CD4-positive, alpha-beta T cell treated with Interleukin-17A for 4 hours (primary cell): ENCODE measurements at regions not wholly inside any gene's neighbourhood (a gene's known extent, or its start where the extent isn't known, plus 50 kb on each side); places are given as distances from the start of the nearest gene placed in this dataset.
"Not testable (repeated sequence)": the region's sequence is repeated elsewhere in the genome, so short reads cannot be mapped to it uniquely, and the experiment has no call there.

ENCODE experiments used
- DNase-seq: peaks from one replicate; pipeline ENCODE4 v3.0.0-alpha.2; 2020; ENCODE audit warnings: mixed read lengths

- DNase-seq = no peak
Observed at GRCh38 chr2:207332480-207333212, 166.9 kb upstream of the KLF7 start.

GRCh38 chr2:207333599-207334300, 168.0 kb upstream of the KLF7 start:
- DNase-seq = no peak

DNA sequence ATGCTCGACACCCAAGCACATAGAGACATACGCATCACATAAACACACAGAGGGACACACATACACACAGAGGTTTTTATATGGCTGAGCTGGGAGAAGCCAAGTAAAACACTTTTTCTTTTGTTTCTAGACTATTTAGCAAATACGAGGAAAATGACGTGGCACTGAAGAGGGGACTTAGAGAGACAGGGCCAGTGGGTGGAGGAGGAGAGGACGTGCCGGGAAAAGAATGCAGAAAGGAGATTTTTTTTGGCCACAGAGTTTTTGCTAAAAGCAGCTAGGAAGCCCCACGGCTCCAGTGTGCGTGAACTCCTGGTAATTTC, 168.5 kb upstream of the KLF7 start:
- DNase-seq = no peak

- DNase-seq = no peak
Observed at GRCh38 chr2:207334624-207335371, 169.1 kb upstream of the KLF7 start.

DNA sequence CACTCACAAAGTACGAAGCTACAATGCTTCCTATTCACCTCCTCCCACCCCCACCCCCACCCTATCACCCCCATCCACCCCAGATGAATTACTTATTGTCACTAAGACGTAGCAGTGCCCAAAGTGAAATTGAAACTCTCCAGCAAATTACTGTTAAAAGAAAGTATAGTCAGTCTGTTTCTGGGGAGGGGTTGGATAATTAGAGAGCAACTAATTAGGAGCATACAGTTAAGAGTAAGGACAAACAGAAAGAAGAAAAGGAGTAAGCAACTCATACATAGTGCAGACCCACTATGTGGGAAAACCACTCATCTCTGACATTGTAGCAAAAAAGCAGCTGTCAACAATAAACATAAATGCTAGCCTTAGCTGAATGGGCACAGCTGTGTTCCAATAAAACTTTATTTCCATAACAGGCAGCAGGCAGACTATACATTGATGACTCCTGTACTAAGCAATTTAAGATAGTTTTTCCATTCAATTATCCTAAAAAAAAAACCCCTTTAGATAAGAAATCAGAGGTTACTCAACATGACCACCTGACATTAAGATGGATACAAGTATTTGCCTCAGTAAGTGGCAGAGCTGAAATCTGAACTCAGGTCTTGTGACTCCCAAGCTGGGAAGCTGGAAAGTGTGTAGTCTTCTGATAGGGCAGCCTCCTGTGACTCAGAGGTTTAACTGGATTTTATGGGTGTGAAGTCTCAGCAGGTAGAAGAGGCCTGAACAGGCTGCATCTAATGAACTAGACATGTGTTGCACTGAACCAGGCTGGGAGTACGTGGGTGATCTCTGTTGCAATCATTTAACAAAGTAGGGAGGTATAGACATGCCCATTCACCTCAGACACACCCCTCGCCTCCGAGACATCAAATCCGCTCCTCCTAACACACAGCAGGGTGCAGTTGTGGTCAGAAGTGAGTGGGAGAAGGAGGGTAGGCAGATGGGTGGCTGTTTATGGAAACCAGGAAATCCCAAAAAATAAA, 171.8 kb upstream of the KLF7 start:
- DNase-seq = no peak

GRCh38 chr2:207338220-207338607, 172.5 kb upstream of the KLF7 start:
- no peak for DNase-seq

- no peak for DNase-seq
Observed at GRCh38 chr2:207338610-207339009, 172.9 kb upstream of the KLF7 start.

- DNase-seq = no peak
Observed at GRCh38 chr2:207341112-207341750, 175.5 kb upstream of the KLF7 start.

DNA sequence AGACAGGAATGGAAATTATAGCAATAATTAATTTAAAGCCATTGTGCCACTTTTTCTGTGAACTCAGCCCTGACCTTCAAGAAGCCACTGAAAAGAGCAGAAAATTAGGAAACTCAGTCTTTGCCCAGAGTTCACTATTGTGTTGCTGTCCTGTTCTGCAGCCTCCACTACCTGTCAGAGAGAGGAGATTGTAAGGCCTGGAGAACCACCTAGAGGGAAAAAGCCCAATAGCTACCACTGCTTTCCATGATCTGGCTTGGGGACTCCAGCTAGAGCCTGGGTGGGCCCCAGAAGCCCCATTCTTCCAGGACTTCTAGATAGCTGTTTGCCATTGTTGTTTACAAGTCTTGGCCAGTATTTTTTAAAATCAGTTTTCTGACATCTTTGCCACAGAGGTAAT, 176.1 kb upstream of the KLF7 start:
- DNase-seq = no peak

DNA sequence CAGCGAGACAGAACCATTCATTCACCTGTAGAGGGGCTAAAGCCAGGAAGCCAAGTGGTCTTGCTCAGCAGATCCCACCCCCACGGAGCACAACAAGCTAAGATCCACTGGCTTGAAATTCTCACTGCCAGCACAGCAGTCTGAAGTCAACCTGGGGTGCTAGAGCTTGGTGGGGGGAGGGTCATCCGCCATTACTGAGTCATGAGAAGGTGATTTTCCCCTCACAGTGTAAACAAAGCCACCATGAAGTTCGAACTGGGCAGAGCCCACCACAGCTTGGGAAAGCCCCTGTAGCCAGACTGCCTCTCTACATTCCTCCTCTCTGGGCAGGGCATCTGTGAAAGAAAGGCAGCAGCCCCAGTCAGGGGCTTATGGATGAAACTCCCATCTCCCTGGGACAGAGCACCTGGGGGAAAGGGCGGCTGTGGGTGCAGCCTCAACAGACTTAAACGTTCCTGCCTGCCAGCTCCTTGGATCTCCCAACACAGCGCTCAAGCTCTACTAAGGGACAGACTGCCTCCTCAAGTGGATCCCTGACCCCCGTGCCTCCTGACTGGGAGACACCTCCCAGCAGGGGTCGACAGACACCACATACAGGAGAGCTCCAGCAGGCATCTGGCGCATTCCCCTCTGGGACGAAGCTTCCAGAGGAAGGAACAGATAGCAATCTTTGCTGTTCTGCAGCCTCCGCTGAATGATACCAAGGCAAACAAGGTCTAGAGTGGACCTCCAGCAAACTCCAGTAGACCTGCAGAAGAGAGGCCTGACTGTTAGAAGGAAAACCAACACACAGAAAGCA, 179.0 kb upstream of the KLF7 start:
- not testable (repeated sequence) for DNase-seq

DNA sequence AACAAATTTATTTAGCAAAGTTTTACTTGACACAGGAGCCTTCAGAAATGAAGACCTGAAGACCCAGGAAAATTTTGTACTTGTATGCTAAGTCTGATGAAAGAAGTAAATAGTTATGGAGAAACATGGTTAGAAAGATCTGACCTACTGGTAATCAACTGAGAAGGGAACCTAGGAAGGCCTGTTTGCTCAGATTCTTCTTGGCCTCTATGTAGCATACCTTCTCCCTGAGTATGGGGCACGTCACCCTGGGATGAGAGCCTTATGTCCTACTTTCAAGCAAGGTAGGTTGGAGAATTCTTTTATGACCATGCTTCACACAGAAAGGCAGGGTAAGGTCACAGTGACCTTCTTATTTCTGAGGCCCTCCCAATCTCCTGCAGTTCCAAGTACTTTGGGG, 178.6 kb upstream of the CREB1 start:
- no peak for DNase-seq

- DNase-seq = peak; percentile 37
Observed at GRCh38 chr2:207352978-207353671, 176.6 kb upstream of the CREB1 start.

GRCh38 chr2:207353836-207354235, 175.9 kb upstream of the CREB1 start:
- DNase-seq = no peak

- no peak for DNase-seq
Observed at GRCh38 chr2:207354462-207354861, 175.3 kb upstream of the CREB1 start.

- DNase-seq = no peak
Observed at GRCh38 chr2:207356567-207356966, 173.2 kb upstream of the CREB1 start.

GRCh38 chr2:207357216-207357615, 172.5 kb upstream of the CREB1 start:
- no peak for DNase-seq

DNA sequence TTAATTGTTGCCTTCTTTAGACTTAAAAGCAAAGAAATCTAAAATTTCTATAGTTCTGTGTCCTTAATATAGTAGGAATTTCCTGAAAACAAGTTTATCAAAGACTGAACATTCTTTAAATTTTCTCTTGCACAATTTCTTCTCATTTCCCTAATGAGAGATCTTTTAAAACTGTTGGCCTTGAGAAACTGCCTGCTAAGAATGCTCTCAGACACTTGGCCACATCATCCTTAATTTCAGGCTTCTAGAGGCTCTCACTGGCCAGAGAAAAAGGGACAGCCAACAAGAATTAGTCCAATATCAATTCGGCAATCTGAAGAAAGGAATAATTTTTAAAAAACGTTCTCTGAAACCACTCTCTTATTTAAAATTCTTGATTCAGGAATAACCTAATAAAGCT, 167.0 kb upstream of the CREB1 start:
- no peak for DNase-seq

GRCh38 chr2:207363761-207364290, 165.9 kb upstream of the CREB1 start:
- no peak for DNase-seq

- no peak for DNase-seq
Observed at GRCh38 chr2:207370646-207371045, 159.1 kb upstream of the CREB1 start.

- DNase-seq = no peak
Observed at GRCh38 chr2:207371877-207372276, 157.9 kb upstream of the CREB1 start.

DNA sequence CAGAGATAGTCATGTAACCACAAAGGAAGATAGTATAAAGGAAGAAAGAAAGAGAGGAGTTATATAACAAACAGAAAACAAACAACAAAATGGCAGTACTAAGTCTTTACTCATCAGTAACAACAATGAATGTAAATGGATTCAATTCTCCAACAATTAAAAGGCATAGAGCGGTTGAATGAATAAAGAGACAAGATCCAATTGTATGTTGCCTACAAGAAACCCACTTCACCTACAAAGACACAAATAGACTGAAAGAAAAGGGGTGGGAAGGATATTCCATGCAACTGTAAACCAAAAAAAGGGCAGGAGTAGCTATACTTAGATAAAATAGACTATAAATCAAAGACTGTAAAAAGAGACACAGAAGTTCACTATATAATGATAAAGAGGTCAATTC, 157.3 kb upstream of the CREB1 start:
- DNase-seq = no peak
